ENCODE measurements at regions not wholly inside any gene's neighbourhood (a gene's known extent, or its start where the extent isn't known, plus 50 kb on each side); places are given as distances from the start of the nearest gene placed in this dataset.

- Mint-ChIP-seq H3K27ac (no peak overlapping the region), H3K9me3 (peaks cover 19% of the 10 kb centered on the region), H3K4me1 (no peaks in the 10 kb centered on the region), H3K27me3 (ENCODE audit: low read depth) (no peaks in the 10 kb centered on the region), H3K36me3 (no peaks in the 10 kb centered on the region), H3K4me3 (no peak overlapping the region)
- TF ChIP-seq CTCF (IDR thresholded peaks at IDR 0.05; ENCODE audit: unreplicated experiment) = no peak
- DNase-seq (ENCODE audit: low spot score in 2 of 2, unreplicated experiment in 2 of 2) = no peak
These were observed 98.2 kb upstream of the DTNA start for GRCh38 chr18:34611904-34612303.

DNA sequence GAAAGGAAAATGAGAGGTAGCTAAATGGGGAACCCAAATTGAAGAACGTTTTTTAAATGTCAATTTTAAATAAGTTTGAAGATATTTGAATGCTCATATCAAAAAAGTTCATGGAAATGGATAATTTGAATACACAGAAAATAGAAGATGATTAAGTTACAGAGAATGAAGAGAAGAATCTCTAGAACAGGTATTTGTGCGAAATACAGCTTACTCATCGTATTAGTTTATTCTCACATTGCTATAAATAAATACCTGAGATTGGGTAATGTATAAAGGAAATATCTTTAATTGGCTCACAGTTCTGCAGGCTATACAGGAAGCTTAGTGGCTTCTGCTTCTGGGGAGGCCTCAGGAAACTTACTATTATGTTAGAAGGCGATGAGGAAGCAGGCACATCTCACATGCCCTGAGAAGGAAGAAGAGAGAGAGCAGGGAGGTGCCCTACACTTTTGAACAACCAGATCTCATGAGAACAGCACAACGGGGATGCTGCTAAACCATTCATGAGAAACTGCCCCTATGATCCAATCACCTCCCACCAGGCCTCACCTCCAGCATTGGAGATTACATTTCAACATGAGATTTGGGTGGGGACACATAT, 89.7 kb upstream of the DTNA start:
- H3K36me3 Mint-ChIP-seq = peaks cover 4% of the 10 kb centered on the region
- no peaks in the 10 kb centered on the region for H3K4me1 Mint-ChIP-seq
- no peak for DNase-seq (ENCODE audit: low spot score in 2 of 2, unreplicated experiment in 2 of 2)
- no peak overlapping the region for H3K4me3 Mint-ChIP-seq
- TF ChIP-seq CTCF (IDR thresholded peaks at IDR 0.05; ENCODE audit: unreplicated experiment) = no peak
- no peak overlapping the region for H3K27ac Mint-ChIP-seq
- peaks cover 41% of the 10 kb centered on the region for H3K9me3 Mint-ChIP-seq
- H3K27me3 Mint-ChIP-seq (ENCODE audit: low read depth) = no peaks in the 10 kb centered on the region

DNA sequence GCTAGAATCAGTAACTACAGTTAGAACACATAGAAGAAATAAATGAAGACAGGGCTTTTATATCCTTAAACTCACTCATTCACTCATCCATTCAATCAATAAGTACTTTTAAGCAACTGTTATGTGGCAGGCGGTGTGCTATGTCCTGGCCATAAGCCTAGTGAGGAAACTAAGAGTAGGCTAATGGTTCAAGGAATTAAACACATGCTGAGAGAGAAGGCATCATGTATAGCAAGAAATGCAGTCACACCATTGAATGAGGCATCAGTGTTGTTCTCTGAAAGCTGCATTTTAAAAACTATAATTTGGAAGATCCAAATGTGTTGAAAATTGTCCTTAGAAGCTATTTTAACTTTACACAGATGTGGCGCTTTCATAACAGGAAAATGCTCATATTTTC, 86.5 kb upstream of the DTNA start:
- no peak for DNase-seq (ENCODE audit: low spot score in 2 of 2, unreplicated experiment in 2 of 2)
- Mint-ChIP-seq H3K9me3 (peaks cover 25% of the 10 kb centered on the region), H3K27me3 (ENCODE audit: low read depth) (no peaks in the 10 kb centered on the region), H3K27ac (no peak overlapping the region), H3K4me3 (no peak overlapping the region), H3K36me3 (peaks cover 4% of the 10 kb centered on the region), H3K4me1 (peaks cover 6% of the 10 kb centered on the region)
- no peak for TF ChIP-seq CTCF (IDR thresholded peaks at IDR 0.05; ENCODE audit: unreplicated experiment)

DNA sequence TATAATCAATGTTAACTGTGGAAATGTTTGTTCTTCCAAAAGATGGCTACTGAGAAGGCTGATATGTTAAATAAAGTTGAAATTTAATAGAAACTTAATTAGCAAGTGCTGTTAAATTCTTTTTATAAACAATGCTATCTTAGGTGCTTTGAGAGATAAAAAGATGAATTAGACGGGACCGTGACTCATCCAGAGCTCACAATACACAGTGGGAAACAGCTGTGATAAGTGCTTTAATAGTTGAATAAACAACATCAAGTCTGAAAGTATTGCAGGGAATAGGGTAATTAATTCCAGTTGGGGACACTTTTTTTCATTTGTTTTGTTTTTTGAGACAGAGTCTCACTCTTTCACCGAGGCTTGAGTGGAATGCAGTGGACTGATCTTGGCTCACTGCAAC, 85.5 kb upstream of the DTNA start:
- peaks cover 4% of the 10 kb centered on the region for H3K36me3 Mint-ChIP-seq
- no peak for DNase-seq (ENCODE audit: low spot score in 2 of 2, unreplicated experiment in 2 of 2)
- no peak overlapping the region for H3K4me3 Mint-ChIP-seq
- no peak for TF ChIP-seq CTCF (IDR thresholded peaks at IDR 0.05; ENCODE audit: unreplicated experiment)
- H3K4me1 Mint-ChIP-seq = peaks cover 6% of the 10 kb centered on the region
- H3K27me3 Mint-ChIP-seq (ENCODE audit: low read depth) = no peaks in the 10 kb centered on the region
- H3K27ac Mint-ChIP-seq = no peak overlapping the region
- peaks cover 19% of the 10 kb centered on the region for H3K9me3 Mint-ChIP-seq

- no peak for TF ChIP-seq CTCF (IDR thresholded peaks at IDR 0.05; ENCODE audit: unreplicated experiment)
- no peak overlapping the region for H3K27ac Mint-ChIP-seq
- no peak for DNase-seq (ENCODE audit: low spot score in 2 of 2, unreplicated experiment in 2 of 2)
These were observed 83.5 kb upstream of the DTNA start for GRCh38 chr18:34626404-34627136.

More at GRCh38 chr18:34626404-34627136, 83.5 kb upstream of the DTNA start:
- Mint-ChIP-seq H3K4me3 (no peak overlapping the region), H3K9me3 (peaks cover 4% of the 10 kb centered on the region), H3K36me3 (no peaks in the 10 kb centered on the region), H3K4me1 (peaks cover 6% of the 10 kb centered on the region), H3K27me3 (ENCODE audit: low read depth) (no peaks in the 10 kb centered on the region)

Data from mesothelial cell of epicardium (in vitro differentiated cells).